Omental fat pad (tissue), 3 donors: ENCODE measurements at regions not wholly inside any gene's neighbourhood (a gene's known extent, or its start where the extent isn't known, plus 50 kb on each side); places are given as distances from the start of the nearest gene placed in this dataset.
"Not testable (repeated sequence)": the region's sequence is repeated elsewhere in the genome, so short reads cannot be mapped to it uniquely, and the experiment has no call there.

ENCODE experiments used
- ATAC-seq: fragments of 150-250 bp; one replicate; pipeline ENCODE4 v1.9.1; 2016; ENCODE audit warnings: mild to moderate bottlenecking, moderate library complexity; ENCODE audit not compliant: low FRiP score
- DNase-seq: peaks from one replicate; pipeline ENCODE4 v3.0.0-alpha.2; 2019; ENCODE audit warnings: low spot score
- TF ChIP-seq, protein P1 (sequence below), 3 donors: fragments of 450-650 bp; IDR thresholded peaks; one replicate each; pipeline ENCODE4 v1.5.1; 2016 to 2017; ENCODE audit warnings: antibody characterized with exemption in 3 of 3, mild to moderate bottlenecking in 3 of 3, moderate library complexity in 2 of 3

DNA sequence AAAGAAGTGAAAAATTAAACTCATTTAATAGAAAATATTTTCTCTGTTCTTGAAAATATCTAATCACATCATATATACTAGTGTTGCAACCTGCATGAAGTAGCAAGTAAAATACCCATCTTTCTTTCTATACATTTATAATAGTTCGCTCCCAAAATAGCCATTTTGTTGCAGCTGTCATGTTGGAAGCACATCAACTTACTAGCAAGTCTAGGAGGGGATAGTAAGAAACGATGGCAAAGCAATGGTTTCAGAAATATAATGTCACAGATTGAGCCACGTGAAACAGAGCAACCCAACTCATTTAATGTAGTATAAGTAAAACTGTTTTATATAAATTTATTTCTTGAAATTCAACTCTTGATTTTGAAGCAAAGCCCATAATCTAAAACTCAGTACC, 521.8 kb downstream of the LRRIQ3 start:
- ATAC-seq (no peak), DNase-seq (no peak)
- TF ChIP-seq, protein P1, sequence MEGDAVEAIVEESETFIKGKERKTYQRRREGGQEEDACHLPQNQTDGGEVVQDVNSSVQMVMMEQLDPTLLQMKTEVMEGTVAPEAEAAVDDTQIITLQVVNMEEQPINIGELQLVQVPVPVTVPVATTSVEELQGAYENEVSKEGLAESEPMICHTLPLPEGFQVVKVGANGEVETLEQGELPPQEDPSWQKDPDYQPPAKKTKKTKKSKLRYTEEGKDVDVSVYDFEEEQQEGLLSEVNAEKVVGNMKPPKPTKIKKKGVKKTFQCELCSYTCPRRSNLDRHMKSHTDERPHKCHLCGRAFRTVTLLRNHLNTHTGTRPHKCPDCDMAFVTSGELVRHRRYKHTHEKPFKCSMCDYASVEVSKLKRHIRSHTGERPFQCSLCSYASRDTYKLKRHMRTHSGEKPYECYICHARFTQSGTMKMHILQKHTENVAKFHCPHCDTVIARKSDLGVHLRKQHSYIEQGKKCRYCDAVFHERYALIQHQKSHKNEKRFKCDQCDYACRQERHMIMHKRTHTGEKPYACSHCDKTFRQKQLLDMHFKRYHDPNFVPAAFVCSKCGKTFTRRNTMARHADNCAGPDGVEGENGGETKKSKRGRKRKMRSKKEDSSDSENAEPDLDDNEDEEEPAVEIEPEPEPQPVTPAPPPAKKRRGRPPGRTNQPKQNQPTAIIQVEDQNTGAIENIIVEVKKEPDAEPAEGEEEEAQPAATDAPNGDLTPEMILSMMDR (IDR thresholded peaks at IDR 0.05), result no peak

- TF ChIP-seq, protein P1 (IDR thresholded peaks at IDR 0.05), result no peak
- DNase-seq, result no peak
- no peak for ATAC-seq
These were observed 522.9 kb downstream of the LRRIQ3 start for GRCh38 chr1:73674945-73675561.

GRCh38 chr1:73673971-73674370, 524.0 kb downstream of the LRRIQ3 start:
- DNase-seq (no peak), ATAC-seq (no peak)
- TF ChIP-seq, protein P1 (IDR thresholded peaks at IDR 0.05), result no peak

DNA sequence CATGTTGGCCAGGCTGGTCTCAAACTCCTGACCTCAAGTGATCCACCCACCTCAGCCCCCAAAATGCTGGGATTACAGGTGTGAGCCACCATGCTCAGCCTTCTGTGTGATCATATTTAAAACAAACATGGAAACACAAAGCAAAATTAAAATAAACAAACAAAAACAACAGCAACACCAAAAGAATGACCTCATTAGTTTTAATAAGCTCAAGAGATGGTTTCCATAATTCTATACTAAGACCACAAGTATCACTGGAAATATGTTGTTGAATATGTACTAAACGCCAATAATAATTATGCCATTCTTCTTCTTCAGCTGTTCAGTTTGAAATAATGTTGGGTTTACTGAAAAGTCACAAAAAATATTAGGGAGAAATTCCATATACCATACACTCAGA, 526.4 kb downstream of the LRRIQ3 start:
- TF ChIP-seq, protein P1 (IDR thresholded peaks at IDR 0.05), result no peak
- ATAC-seq (no peak), DNase-seq (no peak)

GRCh38 chr1:73667959-73668358, 530.0 kb downstream of the LRRIQ3 start:
- DNase-seq, result not testable (repeated sequence)

GRCh38 chr1:73662526-73662925, 535.5 kb downstream of the LRRIQ3 start:
- DNase-seq (no peak), ATAC-seq (no peak)
- TF ChIP-seq, protein P1 (IDR thresholded peaks at IDR 0.05), result no peak

More at GRCh38 chr1:73667959-73668358, 530.0 kb downstream of the LRRIQ3 start:
- ATAC-seq, result not testable (repeated sequence)

DNA sequence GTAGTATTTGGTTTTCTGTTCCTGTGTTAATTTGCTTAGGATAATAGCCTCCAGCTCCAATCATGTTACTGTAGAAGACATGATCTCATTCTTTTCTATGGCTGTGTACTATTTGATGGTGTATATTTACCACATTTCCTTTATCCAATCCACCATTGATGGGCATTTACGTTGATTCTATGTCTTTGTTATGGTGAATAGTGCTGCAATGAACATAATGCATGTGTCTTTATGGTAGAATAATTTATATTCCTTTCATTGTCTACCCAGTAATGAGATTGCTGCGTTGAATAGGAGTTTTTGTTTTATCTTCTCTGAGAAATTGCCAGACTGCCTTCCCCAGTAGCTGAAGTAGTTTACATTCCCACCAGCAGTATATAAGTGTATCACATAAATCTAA, 538.8 kb downstream of the LRRIQ3 start:
- no peak for ATAC-seq
- no peak for DNase-seq
- TF ChIP-seq, protein P1 (IDR thresholded peaks at IDR 0.05), result no peak
